Inflammatory macrophage treated with lipopolysaccharide for 4 hours (primary cell): ENCODE measurements at regions not wholly inside any gene's neighbourhood (a gene's known extent, or its start where the extent isn't known, plus 50 kb on each side); places are given as distances from the start of the nearest gene placed in this dataset.

Experiments used
- DNase-seq: peaks from one replicate; pipeline ENCODE4 v3.0.0-alpha.2; 2020

DNA sequence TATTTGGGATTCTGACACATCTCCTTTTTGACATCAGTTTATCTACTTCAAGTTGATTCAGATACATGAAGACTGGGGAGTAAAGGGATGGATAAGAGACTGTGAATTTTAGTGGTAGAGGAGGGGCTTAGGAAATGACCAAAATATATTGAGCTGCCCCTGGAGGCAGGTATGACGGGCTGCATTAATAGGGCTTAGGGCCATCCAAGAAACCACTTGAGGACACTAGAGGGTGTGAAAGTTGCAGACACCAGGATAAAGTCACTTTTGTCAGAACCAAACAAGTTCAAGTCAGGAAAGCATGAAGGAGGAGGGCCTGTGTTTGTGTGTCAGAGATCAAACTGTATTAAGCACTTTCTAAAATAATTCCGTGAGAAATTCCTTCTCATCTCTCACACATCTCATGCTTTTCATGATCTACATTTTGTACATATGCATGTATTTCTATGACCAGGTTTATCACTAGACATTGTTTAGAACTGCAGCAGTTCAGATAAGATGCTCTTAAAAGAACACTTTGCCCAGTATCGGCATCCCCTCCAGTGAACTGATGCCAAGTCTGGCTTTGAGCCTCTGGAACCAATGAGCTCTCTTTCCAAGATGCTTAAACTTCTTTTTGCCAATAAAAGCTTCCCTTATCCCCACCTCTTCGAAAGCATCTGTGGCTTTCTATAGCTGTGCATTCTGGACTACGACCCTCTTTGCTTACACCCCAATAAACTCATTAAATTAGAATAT is 136.9 kb downstream of the SLC38A1 start:
- DNase-seq = no peak

DNA sequence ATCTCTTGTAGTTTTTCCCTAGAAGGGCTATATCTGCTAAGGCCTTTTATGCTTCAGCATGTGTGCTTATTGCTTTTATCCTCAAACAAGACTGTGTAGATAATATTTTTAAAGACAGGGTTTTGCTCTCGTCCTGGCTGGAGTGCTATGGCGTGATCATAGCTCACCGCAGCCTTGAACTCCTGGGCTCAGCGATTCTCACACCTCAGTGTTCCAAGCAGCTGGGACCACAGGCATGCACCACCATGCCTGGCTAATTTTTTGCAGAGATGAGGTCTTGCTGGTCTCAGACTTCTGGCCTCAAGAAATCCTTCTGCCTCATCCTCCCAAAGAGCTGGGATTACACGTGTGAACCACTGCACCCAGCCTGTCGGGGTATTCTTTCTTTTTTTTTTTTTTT is 137.3 kb upstream of the SCAF11 start:
- DNase-seq = no peak

DNA sequence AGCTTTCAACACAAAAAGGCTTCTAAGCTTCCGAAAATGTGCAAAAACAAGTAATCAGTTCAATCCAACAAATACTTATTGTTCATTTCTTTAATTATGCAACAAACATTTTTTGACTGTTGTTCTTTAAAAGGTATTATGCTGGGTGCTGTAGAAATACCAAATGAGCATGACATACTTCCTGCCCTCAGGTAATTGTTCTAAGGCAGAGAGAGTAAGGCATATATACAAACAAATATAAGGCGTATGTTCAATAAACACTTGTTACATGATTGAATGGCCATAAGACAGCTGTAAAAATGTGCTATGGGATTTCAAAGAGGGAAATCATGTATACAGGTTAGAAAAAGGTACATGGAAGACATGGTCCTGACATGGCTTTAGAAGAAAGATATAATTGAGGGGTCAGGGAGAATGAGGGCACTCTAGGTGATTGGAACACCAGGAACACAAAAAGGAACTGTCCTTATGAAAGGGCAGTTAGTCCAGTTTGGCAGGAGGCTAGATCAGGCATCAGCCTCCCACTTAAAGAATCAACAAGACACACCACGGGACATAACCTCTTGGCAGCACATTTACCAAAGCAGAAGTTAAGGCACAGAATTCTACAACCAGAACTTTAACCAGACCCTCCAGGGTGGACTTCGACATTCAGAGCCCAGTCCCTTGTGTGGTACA is 135.8 kb upstream of the SCAF11 start:
- DNase-seq = no peak

DNA sequence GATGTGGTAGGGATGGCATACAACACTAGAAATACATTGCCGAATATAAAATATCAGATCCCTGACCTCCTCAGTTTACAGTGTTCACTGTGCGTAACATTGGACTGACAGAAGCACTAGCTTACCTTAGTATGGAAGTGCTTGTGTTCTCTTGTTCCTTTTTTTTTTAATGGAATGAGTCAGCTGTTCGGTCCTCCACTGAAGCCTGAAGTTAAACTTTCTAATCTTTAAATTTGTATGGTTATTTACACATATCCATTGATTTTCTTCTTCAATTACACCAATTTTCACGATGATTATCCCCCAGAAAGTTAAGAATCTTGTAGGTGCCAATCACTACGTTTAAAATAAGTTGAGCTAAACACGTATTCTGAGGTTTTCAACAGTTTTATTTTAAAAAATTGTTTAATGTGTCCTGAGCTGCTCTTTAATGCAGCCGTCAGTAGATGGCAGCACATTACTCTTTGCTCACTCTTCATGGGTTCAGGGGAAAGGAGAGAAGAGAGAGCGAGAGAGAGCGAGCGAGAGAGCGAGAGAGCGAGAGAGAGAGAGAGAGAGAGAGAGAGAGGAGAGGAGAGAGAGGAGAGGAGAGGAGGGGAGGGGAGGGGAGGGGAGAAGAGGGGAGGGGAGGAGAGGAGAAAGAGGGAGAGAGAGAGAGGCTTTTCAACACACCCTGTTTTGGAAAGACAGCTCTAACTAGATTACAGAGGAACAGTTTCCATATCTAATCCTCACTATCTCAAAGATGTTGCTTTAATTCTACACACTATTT is 134.7 kb upstream of the SCAF11 start:
- DNase-seq = peak; percentile 68

DNA sequence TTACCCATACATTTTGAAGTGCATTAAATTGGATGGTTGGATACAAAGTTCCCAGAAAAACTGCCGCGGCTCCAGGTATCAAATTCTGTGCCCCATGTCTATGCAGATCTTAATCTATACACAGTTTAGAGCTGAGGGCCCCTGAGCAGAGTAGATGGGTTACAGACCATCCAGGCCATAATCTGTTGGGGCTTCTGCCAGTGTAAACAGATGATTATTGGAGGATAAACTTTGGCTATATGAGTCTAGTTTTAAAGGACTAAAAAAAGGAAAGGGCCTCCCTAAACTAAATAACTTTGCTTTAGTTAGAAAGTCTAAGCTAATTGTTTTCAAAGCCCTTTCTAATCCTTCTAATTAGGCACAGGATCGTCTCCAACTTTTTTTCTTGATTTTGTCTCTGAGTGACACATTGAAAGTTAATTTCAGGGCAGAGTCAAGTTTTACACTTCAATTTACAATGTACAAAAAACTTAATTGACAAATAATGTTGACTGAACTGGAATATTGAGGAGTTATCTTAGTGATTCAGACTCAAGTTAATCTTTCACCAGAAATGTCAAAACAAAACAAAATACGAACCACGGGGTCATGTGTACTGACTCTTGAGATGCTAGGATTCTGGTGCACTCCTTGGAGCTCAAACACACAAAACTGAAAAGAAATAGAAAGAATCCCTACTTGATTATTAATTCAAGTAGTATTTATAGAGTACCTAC is 133.9 kb upstream of the SCAF11 start:
- DNase-seq = no peak

DNA sequence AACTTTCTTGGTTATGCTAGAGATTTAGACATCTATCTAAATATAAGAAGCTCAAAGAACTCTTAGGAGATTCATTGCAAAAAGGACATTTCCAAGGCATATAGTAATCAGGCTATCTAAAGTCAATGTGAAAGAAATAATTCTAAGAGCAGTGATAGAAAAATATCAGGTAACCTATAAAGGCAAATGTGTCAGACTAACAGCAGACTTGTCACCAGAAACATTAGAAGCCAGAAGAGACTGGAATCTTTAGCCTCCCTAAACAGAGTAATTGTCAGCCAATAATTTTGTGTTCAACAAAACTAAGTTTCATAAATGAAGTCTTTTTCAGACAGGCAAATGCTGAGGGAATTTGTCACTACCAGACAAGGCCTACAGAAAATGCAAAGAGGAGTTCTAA is 122.0 kb upstream of the SCAF11 start:
- no peak for DNase-seq

DNA sequence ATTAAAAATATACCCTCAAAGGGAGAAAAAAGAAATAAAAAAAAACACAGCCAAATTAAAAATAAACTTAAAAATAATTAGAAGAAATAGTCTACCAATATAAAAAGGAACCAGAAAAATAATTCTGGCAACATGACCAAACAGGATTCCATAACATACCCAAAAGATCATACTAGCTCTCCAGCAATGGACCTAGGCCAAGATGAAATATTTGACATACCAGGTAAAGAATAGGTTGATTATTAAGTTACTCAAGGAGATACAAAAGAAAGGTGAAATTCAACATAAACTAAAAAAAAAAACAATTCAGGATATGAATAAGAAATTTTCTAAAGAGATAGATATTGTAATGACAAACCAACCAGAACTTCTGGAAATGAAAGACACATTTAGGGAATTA is 121.3 kb upstream of the SCAF11 start:
- DNase-seq = no peak

DNA sequence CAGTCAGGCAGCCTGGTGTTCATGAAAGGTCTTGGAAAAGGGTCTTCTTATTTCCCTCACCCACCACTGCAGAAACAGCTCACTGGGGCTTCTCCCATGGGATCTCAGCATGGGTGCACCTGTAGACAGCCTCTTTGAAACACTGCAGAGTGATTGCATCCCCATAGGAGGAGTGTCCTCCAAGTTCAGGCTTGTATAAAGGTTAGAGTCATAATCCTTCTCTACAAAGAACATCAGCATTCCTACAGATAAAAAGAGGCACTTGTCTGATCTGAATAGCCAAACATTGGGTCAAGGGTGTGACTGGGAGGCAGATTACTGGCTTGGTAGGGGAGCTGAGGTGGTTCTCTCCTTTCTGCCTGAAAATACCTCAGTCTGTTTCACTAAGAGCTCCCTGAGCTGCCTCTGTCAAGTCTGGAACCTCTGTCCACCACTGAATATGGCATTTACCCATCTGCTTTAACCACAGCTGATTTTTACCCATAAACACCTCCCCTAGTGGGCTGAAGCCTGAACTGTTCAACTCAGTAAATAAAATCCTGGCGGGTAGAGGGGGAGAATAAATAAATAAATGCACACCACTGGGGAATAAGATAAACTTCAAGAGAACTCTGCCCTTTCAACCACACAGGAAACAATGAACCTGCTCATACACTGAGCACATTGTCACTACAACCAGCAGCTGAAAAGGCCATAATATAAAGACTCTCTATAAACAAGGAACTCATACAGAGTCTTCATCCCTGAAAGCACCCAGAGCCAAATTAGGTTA is 120.7 kb upstream of the SCAF11 start:
- no peak for DNase-seq

DNA sequence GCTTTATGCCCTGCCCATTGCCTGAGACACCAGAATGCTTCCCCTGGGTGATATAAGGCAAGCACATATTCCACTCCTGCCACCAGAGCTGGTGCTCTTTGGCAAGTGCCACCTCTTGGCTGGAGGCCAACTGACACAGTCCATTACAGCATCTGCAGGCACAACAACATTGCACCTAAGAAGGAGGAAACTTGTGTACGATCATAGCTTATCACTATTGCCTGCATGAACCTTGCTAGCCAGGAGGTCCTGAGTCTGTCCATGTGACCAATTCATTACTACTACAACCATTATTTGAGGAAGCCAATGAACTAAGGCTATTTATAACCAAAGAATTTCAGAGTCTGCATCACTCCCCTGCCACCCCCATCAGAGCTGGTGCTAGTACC is 119.8 kb upstream of the SCAF11 start:
- DNase-seq = no peak

DNA sequence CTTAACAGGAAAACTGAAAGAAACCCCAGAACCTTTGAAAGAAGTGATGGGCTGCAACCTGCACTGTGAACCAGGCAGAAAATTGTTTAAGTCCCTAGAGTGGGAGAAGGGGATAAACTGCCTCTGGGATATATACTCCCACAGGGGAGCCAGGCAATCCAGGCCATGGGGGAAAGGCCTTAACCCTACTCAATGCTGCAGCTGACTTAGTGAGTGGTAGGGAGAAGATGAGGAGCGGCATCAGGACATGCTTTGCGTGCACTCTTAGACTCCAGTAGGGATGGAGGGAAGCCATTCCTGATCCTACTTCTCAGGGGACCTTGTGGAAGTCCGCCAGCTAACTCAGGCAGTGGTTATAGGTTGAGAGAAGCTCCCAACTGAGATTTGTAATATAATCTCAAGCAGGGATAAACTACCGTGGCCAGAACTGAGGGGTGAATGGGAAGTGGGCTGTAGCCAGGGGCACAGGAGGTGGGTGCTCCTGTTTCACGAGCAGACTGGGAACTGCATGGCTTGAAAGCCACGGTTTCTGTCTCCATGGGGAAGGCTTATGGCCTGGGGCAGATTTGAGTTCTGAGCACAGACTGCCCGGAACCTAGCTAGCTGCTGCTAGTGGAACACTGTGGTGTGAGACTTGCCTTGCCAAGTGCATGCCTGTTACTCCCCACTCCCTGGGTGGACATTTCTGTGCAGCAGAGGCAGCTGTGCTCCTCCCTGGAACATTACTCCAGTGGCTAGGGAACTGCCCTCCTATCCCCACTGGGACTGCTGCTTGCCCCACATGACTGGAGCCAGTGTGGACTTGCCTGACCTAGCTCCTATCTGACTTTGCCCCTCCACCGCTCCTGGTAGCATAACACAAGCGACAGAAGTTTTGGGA is 119.2 kb upstream of the SCAF11 start:
- DNase-seq = no peak

DNA sequence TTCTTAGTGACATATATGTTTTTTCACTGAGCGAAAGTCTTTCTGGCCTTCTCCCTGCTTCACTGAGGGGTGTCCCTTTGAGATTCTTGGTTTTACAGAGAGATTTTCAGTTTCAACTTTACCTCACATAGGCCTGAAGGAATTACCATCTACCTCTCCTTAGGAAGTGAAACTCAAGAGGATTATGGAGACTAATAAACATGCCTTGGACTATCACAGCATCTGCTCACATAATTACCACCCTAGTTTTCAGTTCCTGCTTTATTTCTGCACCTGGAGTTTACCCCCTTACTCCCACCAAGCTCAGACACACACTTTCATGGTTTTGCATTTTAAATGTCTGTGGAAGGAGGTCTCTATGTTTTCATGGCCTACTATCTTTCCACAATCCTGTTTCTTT is 118.3 kb upstream of the SCAF11 start:
- no peak for DNase-seq

DNA sequence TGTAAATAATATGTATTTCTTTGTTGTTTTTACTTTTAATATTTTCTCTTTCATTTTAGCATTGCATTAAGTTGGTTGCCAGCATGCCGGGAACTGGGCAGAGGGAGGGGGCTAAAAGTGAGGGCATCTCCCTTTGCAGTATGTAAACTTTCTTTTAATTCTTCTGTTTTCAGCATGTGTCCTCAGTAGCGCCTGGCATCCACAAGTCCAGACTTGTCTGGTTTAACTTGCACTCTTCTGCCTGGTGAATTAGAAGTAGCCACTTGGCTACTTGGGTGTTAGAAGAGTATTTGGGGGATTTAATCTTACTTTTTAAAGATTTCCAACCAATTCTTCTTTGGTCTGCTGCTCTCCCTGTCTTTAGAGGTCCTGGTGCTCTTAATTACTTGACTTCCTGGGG is 117.2 kb upstream of the SCAF11 start:
- DNase-seq = no peak

DNA sequence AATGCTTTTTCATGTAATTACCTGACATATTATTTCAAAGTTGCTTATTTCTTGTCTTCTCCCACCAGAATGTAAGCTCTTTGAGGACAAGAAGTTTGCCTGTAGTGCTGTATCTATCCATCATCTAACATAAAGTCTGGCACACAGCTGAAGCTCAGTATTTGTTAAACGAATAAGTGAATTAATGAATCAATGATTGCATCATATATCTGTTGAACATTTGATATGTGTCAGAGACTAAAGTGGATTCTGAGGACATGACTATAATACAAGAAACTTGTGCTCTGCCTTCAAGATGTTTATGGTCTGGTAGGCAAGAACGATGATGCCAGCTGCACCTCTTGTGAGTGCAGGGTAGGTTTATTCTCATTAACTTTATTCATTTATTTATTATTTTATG is 115.4 kb upstream of the SCAF11 start:
- no peak for DNase-seq

DNA sequence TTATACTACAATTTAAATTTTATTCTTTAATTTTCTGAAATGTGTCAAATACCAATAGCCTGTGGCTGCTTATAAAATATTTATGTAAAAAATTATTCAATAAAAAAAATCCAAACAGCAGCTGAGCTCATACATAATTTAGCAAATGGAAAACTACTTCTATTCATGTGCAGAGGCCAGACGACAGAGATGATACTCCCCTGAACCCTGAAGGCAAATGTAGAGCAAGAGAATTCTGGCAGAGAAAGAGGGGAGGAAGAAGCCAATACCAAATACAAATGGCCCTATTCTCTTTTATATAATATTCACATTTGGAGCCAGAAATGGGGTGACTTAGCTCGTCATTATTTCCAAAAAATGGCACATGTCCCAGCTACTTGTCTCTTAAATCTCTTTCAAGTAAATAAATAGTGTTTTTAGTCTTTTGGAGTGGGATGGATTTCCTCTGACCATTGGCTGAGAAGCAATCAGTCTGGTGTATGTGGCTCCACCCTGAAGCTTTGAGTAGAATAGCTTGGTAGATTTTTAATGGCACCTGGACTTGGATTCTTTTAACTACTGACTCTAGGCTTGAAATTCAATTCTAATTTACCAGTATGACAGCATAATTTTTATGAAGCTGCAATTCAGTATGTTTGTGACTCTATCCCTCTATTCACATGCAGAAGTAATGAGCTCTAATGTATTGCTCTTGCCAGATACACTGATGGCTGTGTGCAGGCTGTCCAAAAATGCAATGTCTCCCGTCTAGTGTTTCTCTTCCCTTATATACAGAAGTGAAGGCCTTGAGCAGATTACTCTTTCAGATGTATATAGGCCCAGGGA is 113.4 kb upstream of the SCAF11 start:
- DNase-seq = no peak

DNA sequence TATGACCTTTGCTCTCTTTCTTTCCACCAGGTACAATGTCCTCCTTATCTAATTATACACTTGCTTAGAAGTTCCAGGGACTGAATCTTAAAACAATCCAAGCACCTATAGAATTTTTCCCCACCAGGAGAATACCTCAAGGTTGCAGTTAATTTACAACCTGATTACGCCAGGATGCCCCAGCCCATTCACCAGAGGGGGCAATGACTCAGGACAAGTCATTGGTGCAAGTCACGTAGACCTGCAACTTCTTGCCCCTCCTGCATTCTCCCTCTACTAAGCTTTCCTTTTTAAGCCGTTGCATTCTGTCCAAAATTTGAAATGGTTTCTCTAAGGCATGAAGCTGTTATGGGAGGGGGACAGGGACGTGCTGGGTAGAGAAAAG is 111.1 kb upstream of the SCAF11 start:
- DNase-seq = no peak

DNA sequence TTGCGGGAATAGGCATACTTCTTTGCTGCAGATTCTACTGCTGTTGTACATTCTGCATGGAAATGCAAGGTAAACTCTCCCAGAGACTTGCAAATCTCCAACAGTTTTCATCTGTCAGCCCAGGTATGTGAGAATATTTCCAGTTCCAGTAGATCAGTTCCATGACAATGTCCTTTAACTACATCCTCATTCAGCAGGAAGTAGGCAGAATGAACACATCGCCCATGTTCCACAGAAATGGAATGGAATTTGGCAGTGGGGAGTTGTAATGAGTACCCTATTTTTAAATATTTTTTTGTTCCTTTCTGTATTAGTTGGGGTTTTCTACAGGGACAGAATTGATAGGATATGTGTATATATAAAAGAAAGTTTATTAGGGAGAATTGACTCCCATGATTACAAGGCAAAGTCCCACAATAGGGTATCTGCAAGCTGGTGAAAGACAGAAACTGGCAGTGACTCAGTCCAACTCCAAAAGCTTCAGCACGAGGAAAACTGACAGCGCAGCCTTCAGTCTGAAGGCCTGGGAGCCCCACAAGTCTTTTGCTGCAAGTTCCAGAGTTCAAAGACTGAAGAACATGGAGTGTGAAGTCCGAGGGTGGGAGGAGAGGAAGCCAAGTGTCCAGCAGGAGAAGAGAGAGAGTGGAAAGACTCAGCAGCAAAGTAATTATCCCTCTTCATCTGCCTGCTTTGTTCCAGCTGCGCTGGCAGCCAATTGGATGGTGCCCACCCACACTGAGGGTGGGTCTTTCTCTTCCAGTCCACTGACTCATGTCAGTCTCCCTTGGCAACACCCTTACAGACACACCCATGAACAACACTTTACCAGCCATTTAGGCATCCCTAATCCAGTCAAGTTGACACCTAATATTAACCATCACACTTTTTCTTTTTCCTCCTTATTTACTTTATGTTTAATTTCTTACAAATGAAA is 110.4 kb upstream of the SCAF11 start:
- DNase-seq = no peak

DNA sequence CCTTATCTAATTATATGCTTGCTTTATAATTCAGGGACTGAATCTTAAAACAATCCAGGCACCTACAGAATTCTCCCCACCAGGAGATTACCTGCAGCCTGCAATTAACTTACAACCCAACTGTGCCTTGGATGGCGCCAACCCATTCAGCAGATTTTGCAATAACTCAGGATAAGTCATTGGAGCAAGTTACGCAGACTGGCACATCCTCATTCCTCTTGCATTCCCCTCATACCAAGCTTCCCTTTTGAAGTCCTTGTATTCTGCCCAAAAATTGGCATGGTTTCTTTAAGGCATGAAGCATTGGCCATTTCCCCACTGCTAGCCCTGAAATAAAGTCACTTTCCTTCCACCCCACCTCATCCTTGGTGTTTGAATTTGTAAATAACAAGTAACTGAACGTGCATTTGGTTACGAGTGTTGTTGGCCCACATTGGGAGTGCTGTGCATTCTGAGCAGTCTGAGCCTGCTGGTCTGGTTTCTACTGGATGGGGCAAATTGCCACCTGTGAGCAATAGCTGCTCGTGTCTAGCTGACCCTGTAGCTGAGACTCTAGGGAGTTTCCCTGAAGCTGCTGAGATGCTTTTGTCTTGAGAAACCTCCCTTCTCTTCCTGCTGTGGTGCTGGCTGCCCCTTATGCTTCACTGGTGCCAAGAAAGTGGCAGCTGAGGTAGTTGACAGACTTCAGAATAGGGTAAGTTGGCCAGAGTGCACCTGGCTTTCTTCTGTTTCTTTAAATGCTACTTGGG is 99.2 kb upstream of the SCAF11 start:
- no peak for DNase-seq

DNA sequence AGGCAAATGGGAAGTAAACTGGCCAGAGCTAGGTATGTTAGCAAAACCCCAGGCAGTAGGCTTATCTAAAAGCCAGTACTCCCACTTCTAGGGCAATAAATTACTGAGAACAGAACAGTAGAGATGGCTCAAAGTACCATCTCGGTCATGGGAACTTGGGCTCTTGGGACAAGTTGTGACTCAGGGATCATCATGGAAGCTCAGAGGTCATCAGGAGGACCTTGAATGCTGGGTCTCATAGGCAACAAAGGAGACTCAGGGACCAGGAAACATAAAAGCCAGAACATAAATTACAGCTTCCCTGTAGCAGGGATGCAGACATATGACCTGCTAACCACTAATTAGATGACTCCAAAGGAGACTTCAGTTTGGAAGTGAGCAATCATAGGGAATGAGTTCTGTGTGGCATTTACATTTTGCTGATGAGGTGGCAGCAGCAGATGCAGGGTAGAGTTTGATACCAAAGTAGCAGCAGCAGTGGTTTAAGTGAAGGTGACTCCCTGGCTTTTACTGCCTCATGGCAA is 97.6 kb upstream of the SCAF11 start:
- no peak for DNase-seq
